ENCODE measurements at regions not wholly inside any gene's neighbourhood (a gene's known extent, or its start where the extent isn't known, plus 50 kb on each side); places are given as distances from the start of the nearest gene placed in this dataset.

DNA sequence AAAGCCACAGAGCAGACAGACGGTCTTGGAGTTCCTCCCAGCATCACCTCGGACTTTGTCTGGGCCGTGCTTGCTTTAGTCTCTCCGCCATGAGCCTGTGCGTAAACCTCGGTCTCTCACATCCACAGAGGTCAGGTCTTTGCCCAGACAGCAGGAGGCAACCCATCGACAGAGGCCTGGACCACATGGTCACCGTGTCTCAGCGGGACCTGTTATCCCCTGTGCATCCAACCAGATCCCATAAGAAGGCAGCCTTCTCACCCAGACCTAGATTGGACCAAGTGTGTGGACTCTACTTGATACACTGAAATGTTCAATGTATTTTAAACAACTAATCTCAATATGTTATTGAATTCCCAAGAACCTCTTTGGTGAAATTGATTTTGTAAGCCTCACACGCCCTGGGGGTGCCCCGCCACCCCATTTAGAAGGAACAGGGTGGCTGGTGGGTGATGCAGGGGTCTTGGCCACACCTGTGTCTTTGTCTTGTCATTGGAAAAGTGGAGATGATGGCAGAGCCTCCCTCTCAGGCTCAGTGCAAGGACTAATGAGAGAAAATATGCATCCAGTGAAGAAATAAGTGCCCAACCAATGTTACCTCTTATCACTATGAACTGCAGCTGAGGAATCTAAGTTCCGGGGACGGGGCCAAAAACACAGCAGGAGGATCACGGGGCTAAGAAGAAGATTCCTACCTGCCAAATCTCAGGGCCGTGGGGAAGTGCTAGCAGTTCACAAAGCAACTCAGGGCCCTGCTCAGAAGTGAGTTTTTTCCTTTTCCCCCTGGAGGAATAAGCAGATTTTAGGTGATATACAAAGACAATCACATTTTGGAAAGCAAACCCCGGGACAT lies 101.6 kb upstream of the BACE2 start:
- TF ChIP-seq MXI1 (conservative IDR thresholded peaks at IDR 0.05; ENCODE audit: poor library complexity, severe bottlenecking) (no peak), POLR2AphosphoS5 (IDR thresholded peaks at IDR 0.05) (no peak), RAD21 (conservative IDR thresholded peaks at IDR 0.05) (no peak)
- TF ChIP-seq, protein P1, sequence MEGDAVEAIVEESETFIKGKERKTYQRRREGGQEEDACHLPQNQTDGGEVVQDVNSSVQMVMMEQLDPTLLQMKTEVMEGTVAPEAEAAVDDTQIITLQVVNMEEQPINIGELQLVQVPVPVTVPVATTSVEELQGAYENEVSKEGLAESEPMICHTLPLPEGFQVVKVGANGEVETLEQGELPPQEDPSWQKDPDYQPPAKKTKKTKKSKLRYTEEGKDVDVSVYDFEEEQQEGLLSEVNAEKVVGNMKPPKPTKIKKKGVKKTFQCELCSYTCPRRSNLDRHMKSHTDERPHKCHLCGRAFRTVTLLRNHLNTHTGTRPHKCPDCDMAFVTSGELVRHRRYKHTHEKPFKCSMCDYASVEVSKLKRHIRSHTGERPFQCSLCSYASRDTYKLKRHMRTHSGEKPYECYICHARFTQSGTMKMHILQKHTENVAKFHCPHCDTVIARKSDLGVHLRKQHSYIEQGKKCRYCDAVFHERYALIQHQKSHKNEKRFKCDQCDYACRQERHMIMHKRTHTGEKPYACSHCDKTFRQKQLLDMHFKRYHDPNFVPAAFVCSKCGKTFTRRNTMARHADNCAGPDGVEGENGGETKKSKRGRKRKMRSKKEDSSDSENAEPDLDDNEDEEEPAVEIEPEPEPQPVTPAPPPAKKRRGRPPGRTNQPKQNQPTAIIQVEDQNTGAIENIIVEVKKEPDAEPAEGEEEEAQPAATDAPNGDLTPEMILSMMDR (IDR thresholded peaks at IDR 0.05; ENCODE audit: poor library complexity, severe bottlenecking) = no peak
- H3K79me2 ChIP-seq (replicated peaks; ENCODE audit: insufficient read depth, low read length) = no peaks in the 10 kb centered on the region
- H3K27ac ChIP-seq (ENCODE audit: low read length) = no peak overlapping the region
- no peaks in the 10 kb centered on the region for H3K9me3 ChIP-seq (ENCODE audit: low read length)
- no peak overlapping the region for H3K4me2 ChIP-seq (ENCODE audit: low read length)
- no peaks in the 10 kb centered on the region for H3K27me3 ChIP-seq (ENCODE audit: insufficient read depth, low read depth, low read length)
- H4K20me1 ChIP-seq (ENCODE audit: insufficient read depth) = no peaks in the 10 kb centered on the region
- H3K36me3 ChIP-seq (ENCODE audit: insufficient read depth, low read length) = no peaks in the 10 kb centered on the region
- H2AFZ ChIP-seq (ENCODE audit: low read depth, low read length) = no peak overlapping the region
- H3K4me3 ChIP-seq (ENCODE audit: low read length) = no peak overlapping the region
- no peaks in the 10 kb centered on the region for H3K9me2 ChIP-seq (ENCODE audit: insufficient read depth, low read length)
- no peak overlapping the region for H3K9ac ChIP-seq (ENCODE audit: low read length)
- no peaks in the 10 kb centered on the region for H3F3A ChIP-seq (ENCODE audit: insufficient read depth, low read length, poor library complexity, severe bottlenecking)

DNA sequence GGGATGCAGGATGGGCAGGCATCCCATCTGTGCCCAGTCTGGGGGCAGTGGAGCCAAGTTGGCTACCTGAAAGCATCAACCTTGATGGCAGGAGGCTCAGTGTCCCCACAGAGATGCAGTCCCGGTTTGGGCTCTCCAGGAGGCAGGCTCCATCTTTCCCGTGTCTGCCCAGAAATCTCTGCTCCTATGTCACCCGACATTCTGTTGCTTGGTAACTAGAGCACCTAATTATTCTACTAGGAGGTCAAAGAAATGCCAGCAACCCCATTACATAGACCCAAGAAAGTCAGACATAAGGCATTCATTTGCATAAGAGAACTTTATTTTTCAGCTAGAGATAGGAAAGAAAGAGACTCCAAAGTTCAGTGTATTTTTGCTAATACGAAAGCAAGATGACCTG lies 100.3 kb upstream of the BACE2 start:
- H3K9ac ChIP-seq (ENCODE audit: low read length) = no peak overlapping the region
- TF ChIP-seq POLR2AphosphoS5 (IDR thresholded peaks at IDR 0.05) = no peak
- no peak for TF ChIP-seq EZH2 (IDR thresholded peaks at IDR 0.05; ENCODE audit: borderline replicate concordance, insufficient read depth, low read length, poor library complexity, severe bottlenecking)
- TF ChIP-seq SMC3 (conservative IDR thresholded peaks at IDR 0.05; ENCODE audit: poor library complexity) = no peak
- no peak for TF ChIP-seq MXI1 (conservative IDR thresholded peaks at IDR 0.05; ENCODE audit: poor library complexity, severe bottlenecking)
- TF ChIP-seq, protein P1 (IDR thresholded peaks at IDR 0.05; ENCODE audit: poor library complexity, severe bottlenecking) = no peak
- TF ChIP-seq, protein P2, sequence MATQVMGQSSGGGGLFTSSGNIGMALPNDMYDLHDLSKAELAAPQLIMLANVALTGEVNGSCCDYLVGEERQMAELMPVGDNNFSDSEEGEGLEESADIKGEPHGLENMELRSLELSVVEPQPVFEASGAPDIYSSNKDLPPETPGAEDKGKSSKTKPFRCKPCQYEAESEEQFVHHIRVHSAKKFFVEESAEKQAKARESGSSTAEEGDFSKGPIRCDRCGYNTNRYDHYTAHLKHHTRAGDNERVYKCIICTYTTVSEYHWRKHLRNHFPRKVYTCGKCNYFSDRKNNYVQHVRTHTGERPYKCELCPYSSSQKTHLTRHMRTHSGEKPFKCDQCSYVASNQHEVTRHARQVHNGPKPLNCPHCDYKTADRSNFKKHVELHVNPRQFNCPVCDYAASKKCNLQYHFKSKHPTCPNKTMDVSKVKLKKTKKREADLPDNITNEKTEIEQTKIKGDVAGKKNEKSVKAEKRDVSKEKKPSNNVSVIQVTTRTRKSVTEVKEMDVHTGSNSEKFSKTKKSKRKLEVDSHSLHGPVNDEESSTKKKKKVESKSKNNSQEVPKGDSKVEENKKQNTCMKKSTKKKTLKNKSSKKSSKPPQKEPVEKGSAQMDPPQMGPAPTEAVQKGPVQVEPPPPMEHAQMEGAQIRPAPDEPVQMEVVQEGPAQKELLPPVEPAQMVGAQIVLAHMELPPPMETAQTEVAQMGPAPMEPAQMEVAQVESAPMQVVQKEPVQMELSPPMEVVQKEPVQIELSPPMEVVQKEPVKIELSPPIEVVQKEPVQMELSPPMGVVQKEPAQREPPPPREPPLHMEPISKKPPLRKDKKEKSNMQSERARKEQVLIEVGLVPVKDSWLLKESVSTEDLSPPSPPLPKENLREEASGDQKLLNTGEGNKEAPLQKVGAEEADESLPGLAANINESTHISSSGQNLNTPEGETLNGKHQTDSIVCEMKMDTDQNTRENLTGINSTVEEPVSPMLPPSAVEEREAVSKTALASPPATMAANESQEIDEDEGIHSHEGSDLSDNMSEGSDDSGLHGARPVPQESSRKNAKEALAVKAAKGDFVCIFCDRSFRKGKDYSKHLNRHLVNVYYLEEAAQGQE (IDR thresholded peaks at IDR 0.05; ENCODE audit: borderline replicate concordance) = no peak
- TF ChIP-seq TAF1 (IDR thresholded peaks at IDR 0.05; ENCODE audit: low read depth) = no peak
- no peak for TF ChIP-seq EP300 (conservative IDR thresholded peaks at IDR 0.05; ENCODE audit: poor library complexity, severe bottlenecking)
- TF ChIP-seq RAD21 (conservative IDR thresholded peaks at IDR 0.05) = no peak
- no peaks in the 10 kb centered on the region for H4K20me1 ChIP-seq (ENCODE audit: insufficient read depth)
- H3K4me3 ChIP-seq (ENCODE audit: low read length) = no peak overlapping the region
- H2AFZ ChIP-seq (ENCODE audit: low read depth, low read length) = no peak overlapping the region
- H3K79me2 ChIP-seq (replicated peaks; ENCODE audit: insufficient read depth, low read length) = no peaks in the 10 kb centered on the region
- no peaks in the 10 kb centered on the region for H3K9me2 ChIP-seq (ENCODE audit: insufficient read depth, low read length)
- H3K4me2 ChIP-seq (ENCODE audit: low read length) = no peak overlapping the region
- H3K27me3 ChIP-seq (ENCODE audit: insufficient read depth, low read depth, low read length) = no peaks in the 10 kb centered on the region
- H3F3A ChIP-seq (ENCODE audit: insufficient read depth, low read length, poor library complexity, severe bottlenecking) = no peaks in the 10 kb centered on the region
- no peak overlapping the region for H3K27ac ChIP-seq (ENCODE audit: low read length)
- H3K9me3 ChIP-seq (ENCODE audit: low read length) = no peaks in the 10 kb centered on the region
- no peaks in the 10 kb centered on the region for H3K36me3 ChIP-seq (ENCODE audit: insufficient read depth, low read length)
